ENCODE measurements at regions not wholly inside any gene's neighbourhood (a gene's known extent, or its start where the extent isn't known, plus 50 kb on each side); places are given as distances from the start of the nearest gene placed in this dataset.

GRCh38 chr9:86424251-86424891, 70.2 kb upstream of the TUT7 start:
- no peak for TF ChIP-seq POLR2A (IDR thresholded peaks at IDR 0.05; ENCODE audit: low read depth, low read length)
- TF ChIP-seq POLR2AphosphoS5 (IDR thresholded peaks at IDR 0.05; ENCODE audit: low read depth, low read length) = no peak
- no peak for TF ChIP-seq TAF1 (IDR thresholded peaks at IDR 0.05; ENCODE audit: borderline replicate concordance, low read depth, low read length)
- DNase-seq (ENCODE audit: insufficient read length) = no peak
- FAIRE-seq = no peak

GRCh38 chr9:86413971-86414880, 60.0 kb upstream of the TUT7 start:
- no peak for FAIRE-seq
- no peak for DNase-seq (ENCODE audit: insufficient read length)
- TF ChIP-seq TAF1 (IDR thresholded peaks at IDR 0.05; ENCODE audit: borderline replicate concordance, low read depth, low read length) = no peak

GRCh38 chr9:86410281-86410680, 56.1 kb upstream of the TUT7 start:
- DNase-seq (ENCODE audit: insufficient read length) = no peak
- no peak for FAIRE-seq
- TF ChIP-seq POLR2AphosphoS5 (IDR thresholded peaks at IDR 0.05; ENCODE audit: low read depth, low read length) = no peak
- no peak for TF ChIP-seq TAF1 (IDR thresholded peaks at IDR 0.05; ENCODE audit: borderline replicate concordance, low read depth, low read length)
- TF ChIP-seq POLR2A (IDR thresholded peaks at IDR 0.05; ENCODE audit: low read depth, low read length) = no peak

- FAIRE-seq (no peak), DNase-seq (ENCODE audit: insufficient read length) (no peak)
- TF ChIP-seq POLR2A (IDR thresholded peaks at IDR 0.05; ENCODE audit: low read depth, low read length) = no peak
- no peak for TF ChIP-seq TAF1 (IDR thresholded peaks at IDR 0.05; ENCODE audit: borderline replicate concordance, low read depth, low read length)
- TF ChIP-seq POLR2AphosphoS5 (IDR thresholded peaks at IDR 0.05; ENCODE audit: low read depth, low read length) = no peak
Measured at GRCh38 chr9:86408121-86408520, 53.9 kb upstream of the TUT7 start.

- DNase-seq (ENCODE audit: insufficient read length) = no peak
- FAIRE-seq = no peak
- TF ChIP-seq TAF1 (IDR thresholded peaks at IDR 0.05; ENCODE audit: borderline replicate concordance, low read depth, low read length) = no peak
- no peak for TF ChIP-seq POLR2AphosphoS5 (IDR thresholded peaks at IDR 0.05; ENCODE audit: low read depth, low read length)
- TF ChIP-seq POLR2A (IDR thresholded peaks at IDR 0.05; ENCODE audit: low read depth, low read length) = no peak
Measured at GRCh38 chr9:86407022-86407421, 52.8 kb upstream of the TUT7 start.

- no peak for FAIRE-seq
- TF ChIP-seq POLR2AphosphoS5 (IDR thresholded peaks at IDR 0.05; ENCODE audit: low read depth, low read length) = no peak
- TF ChIP-seq POLR2A (IDR thresholded peaks at IDR 0.05; ENCODE audit: low read depth, low read length) = no peak
- TF ChIP-seq TAF1 (IDR thresholded peaks at IDR 0.05; ENCODE audit: borderline replicate concordance, low read depth, low read length) = no peak
Measured at GRCh38 chr9:86406366-86406765, 52.2 kb upstream of the TUT7 start.

GRCh38 chr9:86405926-86406325, 51.7 kb upstream of the TUT7 start:
- DNase-seq (ENCODE audit: insufficient read length) (no peak), FAIRE-seq (no peak)
- TF ChIP-seq POLR2AphosphoS5 (IDR thresholded peaks at IDR 0.05; ENCODE audit: low read depth, low read length) (no peak), TAF1 (IDR thresholded peaks at IDR 0.05; ENCODE audit: borderline replicate concordance, low read depth, low read length) (no peak), POLR2A (IDR thresholded peaks at IDR 0.05; ENCODE audit: low read depth, low read length) (no peak)

More at GRCh38 chr9:86406366-86406765, 52.2 kb upstream of the TUT7 start:
- no peak for DNase-seq (ENCODE audit: insufficient read length)

GRCh38 chr9:86405086-86405491, 50.9 kb upstream of the TUT7 start:
- no peak for TF ChIP-seq TAF1 (IDR thresholded peaks at IDR 0.05; ENCODE audit: borderline replicate concordance, low read depth, low read length)
- no peak for TF ChIP-seq POLR2A (IDR thresholded peaks at IDR 0.05; ENCODE audit: low read depth, low read length)
- TF ChIP-seq POLR2AphosphoS5 (IDR thresholded peaks at IDR 0.05; ENCODE audit: low read depth, low read length) = no peak
- FAIRE-seq (no peak), DNase-seq (ENCODE audit: insufficient read length) (no peak)

All from GM12892 (cell line).